ENCODE measurements at regions not wholly inside any gene's neighbourhood (a gene's known extent, or its start where the extent isn't known, plus 50 kb on each side); places are given as distances from the start of the nearest gene placed in this dataset.

- Histone ChIP-seq H3K36me3 (replicated peaks in 1 of 2; ENCODE audit: insufficient read depth in 1 of 2, low read depth in 2 of 2) (no peaks in the 10 kb centered on the region), H3K27ac (no peak overlapping the region), H3K9me3 (no peaks in the 10 kb centered on the region), H3K4me1 (no peaks in the 10 kb centered on the region), H3K27me3 (no peaks in the 10 kb centered on the region), H3K4me3 (no peak overlapping the region)
- intact Hi-C loops (cut with DNase I), result no loop called here
- DNase-seq (no peak), ATAC-seq (no peak)
- no peak for TF ChIP-seq POLR2A (IDR thresholded peaks at IDR 0.05)
- TF ChIP-seq, protein P1, sequence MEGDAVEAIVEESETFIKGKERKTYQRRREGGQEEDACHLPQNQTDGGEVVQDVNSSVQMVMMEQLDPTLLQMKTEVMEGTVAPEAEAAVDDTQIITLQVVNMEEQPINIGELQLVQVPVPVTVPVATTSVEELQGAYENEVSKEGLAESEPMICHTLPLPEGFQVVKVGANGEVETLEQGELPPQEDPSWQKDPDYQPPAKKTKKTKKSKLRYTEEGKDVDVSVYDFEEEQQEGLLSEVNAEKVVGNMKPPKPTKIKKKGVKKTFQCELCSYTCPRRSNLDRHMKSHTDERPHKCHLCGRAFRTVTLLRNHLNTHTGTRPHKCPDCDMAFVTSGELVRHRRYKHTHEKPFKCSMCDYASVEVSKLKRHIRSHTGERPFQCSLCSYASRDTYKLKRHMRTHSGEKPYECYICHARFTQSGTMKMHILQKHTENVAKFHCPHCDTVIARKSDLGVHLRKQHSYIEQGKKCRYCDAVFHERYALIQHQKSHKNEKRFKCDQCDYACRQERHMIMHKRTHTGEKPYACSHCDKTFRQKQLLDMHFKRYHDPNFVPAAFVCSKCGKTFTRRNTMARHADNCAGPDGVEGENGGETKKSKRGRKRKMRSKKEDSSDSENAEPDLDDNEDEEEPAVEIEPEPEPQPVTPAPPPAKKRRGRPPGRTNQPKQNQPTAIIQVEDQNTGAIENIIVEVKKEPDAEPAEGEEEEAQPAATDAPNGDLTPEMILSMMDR (IDR thresholded peaks at IDR 0.05), result no peak
- 83 to 84% methylated on average over 3 of the region's 3 CpGs for WGBS, 2 donors
These were observed 173.2 kb upstream of the SOX4 start for GRCh38 chr6:21420146-21420878.

DNA sequence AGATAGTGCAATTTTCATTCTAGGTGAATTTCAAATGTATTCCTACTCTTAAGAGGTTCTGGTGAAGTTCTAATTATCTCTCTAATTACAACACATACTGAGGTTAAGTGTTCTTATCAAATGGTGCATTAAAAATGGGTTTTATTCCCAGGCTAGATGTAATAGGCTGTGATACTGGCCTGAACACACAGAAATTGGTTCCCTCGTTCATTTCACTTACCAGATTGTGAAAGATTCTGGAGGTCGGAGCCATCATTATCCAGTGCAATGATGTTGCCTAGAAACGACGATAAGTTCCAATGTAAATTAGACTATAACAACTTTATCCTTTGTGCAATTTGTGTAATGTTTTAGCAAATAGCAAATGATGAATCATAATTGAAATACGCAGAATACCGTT lies 172.6 kb upstream of the SOX4 start:
- TF ChIP-seq POLR2A (IDR thresholded peaks at IDR 0.05), result no peak
- TF ChIP-seq, protein P1 (IDR thresholded peaks at IDR 0.05), result no peak
- no peaks in the 10 kb centered on the region for H3K9me3 ChIP-seq
- intact Hi-C loops (cut with DNase I), result no loop called here
- WGBS, 2 donors, result 56 to 63% methylated on average over 6 of the region's 6 CpGs
- H3K36me3 ChIP-seq (replicated peaks in 1 of 2; ENCODE audit: insufficient read depth in 1 of 2, low read depth in 2 of 2), result no peaks in the 10 kb centered on the region
- no peak overlapping the region for H3K27ac ChIP-seq
- no peaks in the 10 kb centered on the region for H3K27me3 ChIP-seq
- ATAC-seq (no peak), DNase-seq (no peak)
- H3K4me3 ChIP-seq, result no peak overlapping the region
- H3K4me1 ChIP-seq, result no peaks in the 10 kb centered on the region

GRCh38 chr6:21423106-21423854 lies 170.3 kb upstream of the SOX4 start:
- Histone ChIP-seq H3K36me3 (replicated peaks in 1 of 2; ENCODE audit: insufficient read depth in 1 of 2, low read depth in 2 of 2) (no peaks in the 10 kb centered on the region), H3K27ac (no peak overlapping the region), H3K4me3 (no peak overlapping the region), H3K27me3 (no peaks in the 10 kb centered on the region), H3K9me3 (no peaks in the 10 kb centered on the region), H3K4me1 (no peaks in the 10 kb centered on the region)
- no peak for DNase-seq
- WGBS, 2 donors, result 86 to 89% methylated on average over 11 to 17 of the region's 21 CpGs
- intact Hi-C loops (cut with DNase I), result no loop called here
- no peak for ATAC-seq
- TF ChIP-seq, protein P1 (IDR thresholded peaks at IDR 0.05), result no peak
- TF ChIP-seq POLR2A (IDR thresholded peaks at IDR 0.05), result no peak

GRCh38 chr6:21426841-21427490 lies 166.6 kb upstream of the SOX4 start:
- intact Hi-C loops (cut with DNase I), result no loop called here

More at GRCh38 chr6:21426841-21427490, 166.6 kb upstream of the SOX4 start:
- Histone ChIP-seq H3K4me3 (no peak overlapping the region), H3K4me1 (no peaks in the 10 kb centered on the region), H3K27me3 (no peaks in the 10 kb centered on the region), H3K9me3 (no peaks in the 10 kb centered on the region), H3K27ac (no peak overlapping the region), H3K36me3 (replicated peaks in 1 of 2; ENCODE audit: insufficient read depth in 1 of 2, low read depth in 2 of 2) (no peaks in the 10 kb centered on the region)
- ATAC-seq (no peak), DNase-seq (no peak)
- no peak for TF ChIP-seq POLR2A (IDR thresholded peaks at IDR 0.05)
- TF ChIP-seq, protein P1 (IDR thresholded peaks at IDR 0.05), result no peak
- 77 to 78% methylated on average over 8 of the region's 8 CpGs for WGBS, 2 donors

Data from body of pancreas (tissue), 4 donors.